AG04450 (cell line): ENCODE measurements at regions not wholly inside any gene's neighbourhood (a gene's known extent, or its start where the extent isn't known, plus 50 kb on each side); places are given as distances from the start of the nearest gene placed in this dataset.

Source experiments
- CTCF ChIA-PET: fragments of 300-600, 350-600 bp; formaldehyde crosslinking; extraction: SDS; loops from one replicate; lab custom pipeline; 2022; ENCODE audit warnings: antibody characterized with exemption, inconsistent platforms; lab: Charles Lee
- POLR2A ChIA-PET: fragments of 350-600 bp; formaldehyde crosslinking; extraction: SDS; loops from one replicate; lab custom pipeline; 2021; ENCODE audit warnings: antibody characterized with exemption, inconsistent platforms; lab: Yijun Ruan, JAX
- DNase-seq: peaks from one replicate; pipeline ENCODE4 v3.0.0-alpha.2; 2011; ENCODE audit warnings: low read depth, low spot score
- H3K27ac ChIP-seq: one replicate; pipeline ENCODE4 v1.5.1; 2012; ENCODE audit warnings: low read depth, low read length, control low read depth
- H3K27me3 ChIP-seq: one replicate; pipeline ENCODE4 v1.6.0; 2012; ENCODE audit warnings: low read length; ENCODE audit not compliant: control insufficient read depth, insufficient read depth
- H3K4me3 ChIP-seq: 2 replicates; pipeline ENCODE4 v1.5.1; 2011; ENCODE audit warnings: mild to moderate bottlenecking, low read depth, low read length, control low read depth
- H3K9me3 ChIP-seq: 2 replicates; pipeline ENCODE4 v1.5.1; 2012; ENCODE audit warnings: low read length; ENCODE audit not compliant: control insufficient read depth, insufficient read depth
- TF ChIP-seq, protein P1 (sequence below): IDR thresholded peaks from 2 replicates; pipeline ENCODE4 v1.5.1; 2011; ENCODE audit warnings: low read depth, low read length, control low read depth, inconsistent platforms

DNA sequence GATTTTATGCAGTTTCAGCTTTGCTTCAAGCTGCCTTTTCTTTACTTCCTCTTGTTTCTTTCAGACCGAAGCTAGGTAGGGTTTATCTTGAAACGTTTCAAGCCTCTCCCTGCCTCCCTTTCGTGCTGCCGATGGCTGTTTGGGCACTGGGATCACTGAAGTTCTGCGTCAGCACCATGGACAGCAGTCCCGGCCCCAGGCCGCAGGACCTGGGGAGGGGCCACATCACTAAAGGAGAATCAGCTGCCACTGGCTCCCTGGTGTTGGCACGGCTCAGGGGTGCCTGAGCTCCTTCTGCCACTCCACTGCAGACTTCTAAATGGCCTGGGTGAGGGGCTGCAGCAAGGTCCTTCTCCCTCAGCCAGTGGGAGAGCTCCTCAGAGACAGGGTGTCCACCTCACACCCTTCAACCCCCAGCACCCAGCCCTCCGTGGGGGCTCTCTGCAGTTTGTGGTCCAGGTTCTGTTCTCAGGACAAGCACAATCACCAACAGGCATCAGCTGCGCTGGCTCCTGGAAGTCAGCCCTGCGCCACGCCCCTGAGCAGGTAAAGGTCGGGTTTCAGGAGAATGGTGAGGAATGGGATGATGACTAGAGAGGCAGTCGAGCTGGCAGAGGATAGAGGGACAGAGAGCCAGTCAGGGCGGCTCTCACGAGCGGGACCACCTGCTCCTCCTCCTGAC is 387.2 kb downstream of the TCERG1L start:
- DNase-seq = no peak
- Histone ChIP-seq H3K9me3 (peaks cover 59% of the 10 kb centered on the region), H3K27ac (no peak overlapping the region), H3K4me3 (no peak overlapping the region), H3K27me3 (no peaks in the 10 kb centered on the region)
- ChIA-PET CTCF (interaction anchor here (0.6 kb wide), 1 partner anchor 64 kb away, joined by 3 read pairs; no protein-coding TSS in a partner anchor), POLR2A (no interaction called here)
- TF ChIP-seq, protein P1, sequence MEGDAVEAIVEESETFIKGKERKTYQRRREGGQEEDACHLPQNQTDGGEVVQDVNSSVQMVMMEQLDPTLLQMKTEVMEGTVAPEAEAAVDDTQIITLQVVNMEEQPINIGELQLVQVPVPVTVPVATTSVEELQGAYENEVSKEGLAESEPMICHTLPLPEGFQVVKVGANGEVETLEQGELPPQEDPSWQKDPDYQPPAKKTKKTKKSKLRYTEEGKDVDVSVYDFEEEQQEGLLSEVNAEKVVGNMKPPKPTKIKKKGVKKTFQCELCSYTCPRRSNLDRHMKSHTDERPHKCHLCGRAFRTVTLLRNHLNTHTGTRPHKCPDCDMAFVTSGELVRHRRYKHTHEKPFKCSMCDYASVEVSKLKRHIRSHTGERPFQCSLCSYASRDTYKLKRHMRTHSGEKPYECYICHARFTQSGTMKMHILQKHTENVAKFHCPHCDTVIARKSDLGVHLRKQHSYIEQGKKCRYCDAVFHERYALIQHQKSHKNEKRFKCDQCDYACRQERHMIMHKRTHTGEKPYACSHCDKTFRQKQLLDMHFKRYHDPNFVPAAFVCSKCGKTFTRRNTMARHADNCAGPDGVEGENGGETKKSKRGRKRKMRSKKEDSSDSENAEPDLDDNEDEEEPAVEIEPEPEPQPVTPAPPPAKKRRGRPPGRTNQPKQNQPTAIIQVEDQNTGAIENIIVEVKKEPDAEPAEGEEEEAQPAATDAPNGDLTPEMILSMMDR = no peak

DNA sequence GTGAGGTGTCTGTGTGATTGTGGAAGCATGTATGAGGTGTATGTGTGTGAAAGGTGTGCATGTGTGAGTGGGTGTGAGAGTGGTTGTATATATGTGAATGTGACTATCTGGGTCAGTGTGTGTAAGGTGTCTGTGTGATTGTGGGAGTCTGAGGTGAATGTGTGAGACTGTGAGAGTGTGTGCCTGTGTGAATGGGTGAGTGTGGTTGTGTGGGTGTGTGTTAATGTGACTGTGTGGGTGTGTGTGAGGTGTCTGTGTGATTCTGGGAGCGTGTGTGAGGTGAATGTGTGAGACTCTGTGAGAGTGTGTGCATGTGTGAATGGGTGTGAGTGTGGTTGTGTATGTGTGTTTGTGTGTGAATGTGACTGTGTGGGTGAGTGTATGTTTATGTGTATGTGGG is 385.1 kb downstream of the TCERG1L start:
- ChIA-PET CTCF (no interaction called here), POLR2A (no interaction called here)
- no peak overlapping the region for H3K4me3 ChIP-seq
- TF ChIP-seq, protein P1 = no peak
- H3K27me3 ChIP-seq = no peaks in the 10 kb centered on the region
- DNase-seq = no peak
- no peak overlapping the region for H3K27ac ChIP-seq
- peaks cover 77% of the 10 kb centered on the region for H3K9me3 ChIP-seq

DNA sequence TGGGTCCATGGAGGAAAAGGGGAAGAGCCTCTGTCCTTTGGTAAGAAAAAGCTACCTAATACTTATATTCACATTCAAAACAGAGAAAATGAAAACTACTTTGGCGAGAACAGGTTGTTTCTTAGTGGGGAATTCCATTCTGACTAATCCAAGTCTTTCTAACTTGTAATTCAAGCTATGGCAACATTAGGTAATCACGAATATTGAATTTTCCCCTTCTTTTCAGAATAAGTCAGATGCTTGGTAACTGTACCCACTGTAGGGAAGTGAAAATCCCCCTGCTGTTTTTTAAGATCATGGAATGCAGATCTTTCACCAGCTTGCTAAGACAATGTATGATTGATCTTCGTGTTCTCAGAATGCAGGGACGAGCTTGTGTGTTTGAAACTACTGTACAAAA is 384.4 kb downstream of the TCERG1L start:
- ChIA-PET CTCF (no interaction called here), POLR2A (no interaction called here)
- H3K27me3 ChIP-seq = no peaks in the 10 kb centered on the region
- no peak overlapping the region for H3K27ac ChIP-seq
- H3K9me3 ChIP-seq = peaks cover 81% of the 10 kb centered on the region
- no peak overlapping the region for H3K4me3 ChIP-seq
- DNase-seq = no peak
- TF ChIP-seq, protein P1 = no peak

DNA sequence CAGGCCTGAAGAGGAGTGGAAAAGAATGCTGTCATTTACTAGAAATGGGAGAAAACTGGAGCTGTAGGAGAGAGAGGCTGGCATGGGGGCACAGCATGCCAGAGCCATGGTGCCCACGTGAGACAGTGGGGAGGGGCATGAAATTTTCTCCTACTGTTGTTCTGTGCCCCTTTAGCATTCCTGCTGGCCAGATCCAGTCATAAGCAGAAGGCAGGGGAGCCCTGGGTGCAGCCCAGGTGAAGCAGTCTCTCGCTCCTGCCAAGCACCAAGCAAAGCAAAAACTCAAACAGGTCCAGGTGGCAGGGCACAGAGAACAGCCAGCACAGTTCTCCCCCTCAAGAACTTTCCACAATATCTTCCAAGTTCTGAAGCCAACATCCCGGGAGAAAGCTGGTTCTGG is 383.2 kb downstream of the TCERG1L start:
- TF ChIP-seq, protein P1 = no peak
- H3K27me3 ChIP-seq = no peaks in the 10 kb centered on the region
- CTCF ChIA-PET = no interaction called here
- no peak for DNase-seq
- no peak overlapping the region for H3K4me3 ChIP-seq
- no peak overlapping the region for H3K27ac ChIP-seq
- H3K9me3 ChIP-seq = peaks cover 91% of the 10 kb centered on the region
- POLR2A ChIA-PET = no interaction called here

DNA sequence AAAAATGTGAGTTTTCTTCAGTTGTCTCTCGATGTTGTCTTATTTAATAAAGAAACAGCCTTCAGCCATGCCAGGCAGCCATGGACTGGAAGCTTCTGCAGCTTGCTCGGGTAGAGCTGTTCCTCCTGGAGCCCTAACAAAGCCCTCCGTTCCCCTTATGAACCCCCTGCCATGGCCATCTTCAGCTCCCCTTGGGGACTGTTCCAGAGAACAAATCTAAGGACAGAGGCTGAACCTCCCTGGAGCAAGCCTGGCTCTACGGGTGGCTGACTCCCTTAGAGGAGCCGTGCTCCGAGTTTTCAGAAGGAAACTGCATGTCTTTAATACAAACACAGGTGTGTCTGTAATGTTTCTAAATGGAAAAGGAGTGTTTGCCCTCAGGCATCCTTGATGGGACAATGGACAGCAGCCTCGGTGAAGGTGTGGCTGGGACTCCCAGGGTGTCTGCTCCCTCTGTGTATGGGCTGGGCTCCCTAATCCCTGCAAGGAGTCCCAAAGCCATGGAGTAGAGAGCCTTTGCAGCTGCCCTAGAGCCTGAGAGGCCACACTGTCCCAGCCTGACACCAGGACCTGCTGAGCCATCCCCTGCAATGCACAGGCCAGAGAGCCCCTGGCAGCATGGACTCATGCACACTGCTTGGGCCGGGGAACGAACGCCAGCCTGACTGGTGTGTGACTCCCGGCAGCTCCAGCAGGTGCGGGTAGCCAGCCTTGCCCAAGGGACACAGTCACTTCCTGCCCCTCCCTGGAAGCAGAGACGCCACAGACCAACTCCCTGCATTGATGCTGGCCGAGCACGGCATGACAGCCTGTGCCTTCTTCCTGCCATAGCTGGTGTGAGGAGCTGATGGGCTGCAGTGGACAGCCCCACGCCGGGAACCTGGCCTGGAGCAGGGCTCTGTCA is 381.8 kb downstream of the TCERG1L start:
- Histone ChIP-seq H3K27ac (no peak overlapping the region), H3K9me3 (peaks cover 91% of the 10 kb centered on the region), H3K27me3 (no peaks in the 10 kb centered on the region), H3K4me3 (no peak overlapping the region)
- ChIA-PET CTCF (no interaction called here), POLR2A (no interaction called here)
- TF ChIP-seq, protein P1 = no peak
- no peak for DNase-seq
